ENCODE measurements at regions not wholly inside any gene's neighbourhood (a gene's known extent, or its start where the extent isn't known, plus 50 kb on each side); places are given as distances from the start of the nearest gene placed in this dataset.
"Not testable (repeated sequence)": the region's sequence is repeated elsewhere in the genome, so short reads cannot be mapped to it uniquely, and the experiment has no call there.

GRCh38 chr5:29568028-29568427 is 1625.5 kb upstream of the CDH6 start:
- no peak for DNase-seq (ENCODE audit: extremely low read depth, low read depth, low spot score)

- no peak for DNase-seq (ENCODE audit: extremely low read depth, low read depth, low spot score)
Measured at GRCh38 chr5:29561564-29561963, 1631.9 kb upstream of the CDH6 start.

- DNase-seq (ENCODE audit: extremely low read depth, low read depth, low spot score) = no peak
Measured at GRCh38 chr5:29550523-29550922, 1643.0 kb upstream of the CDH6 start.

GRCh38 chr5:29548262-29548661 is 1645.2 kb upstream of the CDH6 start:
- DNase-seq (ENCODE audit: extremely low read depth, low read depth, low spot score) = no peak

- no peak for DNase-seq (ENCODE audit: extremely low read depth, low read depth, low spot score)
Measured at GRCh38 chr5:29547236-29547865, 1646.1 kb upstream of the CDH6 start.

GRCh38 chr5:29543501-29543900 is 1650.0 kb upstream of the CDH6 start:
- no peak for DNase-seq (ENCODE audit: extremely low read depth, low read depth, low spot score)

GRCh38 chr5:29524227-29524626 is 1669.3 kb upstream of the CDH6 start:
- no peak for DNase-seq (ENCODE audit: extremely low read depth, low read depth, low spot score)

GRCh38 chr5:29518176-29518575 is 1675.3 kb upstream of the CDH6 start:
- DNase-seq (ENCODE audit: extremely low read depth, low read depth, low spot score) = no peak

GRCh38 chr5:29516224-29516623 is 1677.3 kb upstream of the CDH6 start:
- no peak for DNase-seq (ENCODE audit: extremely low read depth, low read depth, low spot score)

GRCh38 chr5:29508131-29508530 is 1685.4 kb upstream of the CDH6 start:
- no peak for DNase-seq (ENCODE audit: extremely low read depth, low read depth, low spot score)

GRCh38 chr5:29504411-29504810 is 1689.1 kb upstream of the CDH6 start:
- no peak for DNase-seq (ENCODE audit: extremely low read depth, low read depth, low spot score)

- no peak for DNase-seq (ENCODE audit: extremely low read depth, low read depth, low spot score)
Measured at GRCh38 chr5:29498860-29499259, 1694.6 kb upstream of the CDH6 start.

GRCh38 chr5:29498412-29498811 is 1695.1 kb upstream of the CDH6 start:
- no peak for DNase-seq (ENCODE audit: extremely low read depth, low read depth, low spot score)

- no peak for DNase-seq (ENCODE audit: extremely low read depth, low read depth, low spot score)
Measured at GRCh38 chr5:29485333-29485732, 1708.2 kb upstream of the CDH6 start.

- no peak for DNase-seq (ENCODE audit: extremely low read depth, low read depth, low spot score)
Measured at GRCh38 chr5:29469581-29469980, 1723.9 kb upstream of the CDH6 start.

- DNase-seq (ENCODE audit: extremely low read depth, low read depth, low spot score) = no peak
Measured at GRCh38 chr5:29462241-29462640, 1731.2 kb upstream of the CDH6 start.

GRCh38 chr5:29460971-29461559 is 1732.4 kb upstream of the CDH6 start:
- no peak for DNase-seq (ENCODE audit: extremely low read depth, low read depth, low spot score)

GRCh38 chr5:29451004-29451403 is 1742.5 kb upstream of the CDH6 start:
- not testable (repeated sequence) for DNase-seq (ENCODE audit: extremely low read depth, low read depth, low spot score)

- no peak for DNase-seq (ENCODE audit: extremely low read depth, low read depth, low spot score)
Measured at GRCh38 chr5:29414681-29415080, 1778.8 kb upstream of the CDH6 start.

- no peak for DNase-seq (ENCODE audit: extremely low read depth, low read depth, low spot score)
Measured at GRCh38 chr5:29412979-29413378, 1780.5 kb upstream of the CDH6 start.

- no peak for DNase-seq (ENCODE audit: extremely low read depth, low read depth, low spot score)
Measured at GRCh38 chr5:29402270-29402669, 1791.2 kb upstream of the CDH6 start.

- DNase-seq (ENCODE audit: extremely low read depth, low read depth, low spot score) = no peak
Measured at GRCh38 chr5:29389993-29390392, 1803.5 kb upstream of the CDH6 start.

GRCh38 chr5:29387384-29387783 is 1806.1 kb upstream of the CDH6 start:
- no peak for DNase-seq (ENCODE audit: extremely low read depth, low read depth, low spot score)

Data from glomerular endothelial cell (primary cell).